ENCODE measurements at regions not wholly inside any gene's neighbourhood (a gene's known extent, or its start where the extent isn't known, plus 50 kb on each side); places are given as distances from the start of the nearest gene placed in this dataset.

GRCh38 chr10:53749439-53749838 is 976.9 kb upstream of the MBL2 start:
- DNase-seq (ENCODE audit: low read depth): no peak

DNA sequence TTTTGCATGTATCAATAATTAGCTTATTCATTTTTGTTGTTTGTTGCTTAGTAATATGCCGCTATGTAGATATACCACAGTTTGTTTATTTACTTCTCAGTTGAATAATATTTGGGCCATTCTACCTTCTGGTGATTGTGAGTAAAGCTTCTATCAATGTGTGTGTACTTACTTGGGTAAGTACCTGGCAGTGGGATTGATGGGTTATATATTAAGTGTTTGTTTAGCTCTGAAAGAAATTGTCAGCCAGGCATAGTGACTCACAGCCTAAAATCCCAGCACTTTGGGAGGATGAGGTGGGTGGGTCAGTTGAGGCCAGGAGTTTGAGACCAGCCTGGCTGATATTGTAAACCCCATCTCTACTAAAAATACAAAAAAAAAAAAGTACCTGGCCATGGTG is 975.7 kb upstream of the MBL2 start:
- DNase-seq (ENCODE audit: low read depth): no peak

GRCh38 chr10:53744746-53745145 is 972.2 kb upstream of the MBL2 start:
- no peak for DNase-seq (ENCODE audit: low read depth)

DNA sequence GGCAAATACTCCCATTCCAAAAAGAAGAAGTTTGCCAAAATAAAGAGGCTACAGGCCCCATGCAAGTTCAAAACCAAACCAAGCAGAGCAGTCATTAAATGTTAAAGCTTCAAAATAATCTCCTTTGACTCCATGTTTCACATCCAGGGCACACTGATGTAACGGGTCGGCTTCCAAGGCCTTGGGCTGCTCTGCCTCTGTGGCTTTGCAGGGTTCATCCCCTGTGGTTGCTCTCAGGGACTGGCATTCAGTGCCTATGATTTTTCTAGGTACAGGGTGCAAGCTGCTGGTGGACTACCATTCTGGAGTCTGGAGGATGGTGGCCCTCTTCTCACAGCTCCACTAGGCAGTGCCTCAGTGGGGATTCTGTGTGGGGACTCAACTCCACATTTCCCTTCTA is 971.6 kb upstream of the MBL2 start:
- no peak for DNase-seq (ENCODE audit: low read depth)

- DNase-seq (ENCODE audit: low read depth): no peak
These were observed 964.5 kb upstream of the MBL2 start for GRCh38 chr10:53737132-53737531.

DNA sequence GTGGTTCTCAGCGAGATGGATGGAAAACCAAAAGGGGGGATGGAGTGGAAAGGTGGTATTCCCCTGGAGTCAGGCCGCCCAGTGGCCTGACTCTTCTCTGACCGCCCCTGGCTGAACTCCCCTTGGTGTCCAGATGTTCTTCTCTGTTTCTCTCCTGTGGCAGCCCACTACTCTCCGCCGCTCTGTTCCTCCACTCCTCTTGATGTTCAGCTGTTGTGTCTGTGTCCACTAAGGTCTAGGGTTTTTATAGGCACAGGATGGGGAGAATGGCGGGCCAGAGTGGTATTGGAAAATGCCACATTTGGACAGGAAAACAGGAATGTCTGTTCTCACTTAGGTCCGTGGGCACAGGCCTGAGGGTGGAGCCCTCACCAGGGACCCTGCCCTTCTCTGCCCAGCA is 954.3 kb upstream of the MBL2 start:
- no peak for DNase-seq (ENCODE audit: low read depth)

DNA sequence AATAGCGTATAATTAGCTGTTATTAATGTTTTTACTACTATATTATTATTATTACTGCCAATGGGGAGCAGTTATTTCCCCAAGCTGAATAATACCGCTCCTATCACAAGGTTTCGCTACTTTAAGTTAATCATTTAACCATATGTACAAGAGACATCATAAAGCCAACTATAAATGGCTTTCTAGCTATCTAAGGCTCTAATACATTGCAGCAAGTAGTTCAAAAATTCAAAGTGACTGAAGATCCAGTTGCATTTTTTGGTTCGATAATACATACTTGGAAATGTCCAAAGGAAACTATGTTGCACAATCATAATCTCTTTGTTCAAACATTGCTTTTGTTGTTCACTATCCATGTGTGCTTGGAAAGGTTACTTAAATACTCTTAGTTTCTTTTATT is 952.0 kb upstream of the MBL2 start:
- DNase-seq (ENCODE audit: low read depth): no peak

DNA sequence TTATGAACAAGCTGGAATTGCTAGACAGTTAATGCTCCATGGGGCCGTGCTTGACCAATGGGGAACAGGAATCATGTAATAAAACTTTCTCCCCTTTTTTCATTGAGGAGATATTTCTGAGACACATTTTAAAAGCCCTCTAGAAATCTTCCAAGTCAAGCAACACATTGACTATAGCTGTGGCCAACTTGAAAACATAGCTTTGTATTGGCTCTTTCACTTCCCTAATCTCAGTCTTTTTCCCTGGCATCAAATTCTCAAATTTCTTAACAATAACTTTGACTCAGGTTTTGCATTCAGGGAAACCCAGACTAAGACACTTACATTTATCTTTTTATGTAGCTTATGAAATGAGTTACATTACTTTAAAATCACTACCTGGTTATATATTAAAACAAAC is 947.1 kb upstream of the MBL2 start:
- no peak for DNase-seq (ENCODE audit: low read depth)

GRCh38 chr10:53716156-53716555 is 943.6 kb upstream of the MBL2 start:
- DNase-seq (ENCODE audit: low read depth): no peak

- DNase-seq (ENCODE audit: low read depth): no peak
These were observed 940.8 kb upstream of the MBL2 start for GRCh38 chr10:53713431-53713830.

- no peak for DNase-seq (ENCODE audit: low read depth)
These were observed 929.9 kb upstream of the MBL2 start for GRCh38 chr10:53702489-53702888.

DNA sequence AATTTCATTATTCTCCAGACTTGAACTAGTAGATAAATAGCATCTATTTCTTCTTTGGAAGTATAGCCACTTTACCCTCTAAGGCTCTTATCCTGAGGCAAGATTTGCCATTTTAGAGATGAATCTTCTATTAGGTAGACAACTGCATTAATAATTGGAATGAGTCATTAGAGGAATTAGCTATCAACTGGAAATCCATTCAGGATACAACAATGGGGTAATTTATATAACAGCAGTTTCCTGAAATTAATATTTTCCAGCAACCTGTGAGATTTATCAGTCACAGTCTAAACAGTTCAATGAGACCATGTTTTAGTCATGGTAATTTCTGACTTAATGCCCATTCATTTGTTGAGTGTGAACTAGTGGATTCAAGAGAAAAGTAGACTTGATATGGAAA is 928.6 kb upstream of the MBL2 start:
- no peak for DNase-seq (ENCODE audit: low read depth)

GRCh38 chr10:53700278-53700677 is 927.7 kb upstream of the MBL2 start:
- no peak for DNase-seq (ENCODE audit: low read depth)

DNA sequence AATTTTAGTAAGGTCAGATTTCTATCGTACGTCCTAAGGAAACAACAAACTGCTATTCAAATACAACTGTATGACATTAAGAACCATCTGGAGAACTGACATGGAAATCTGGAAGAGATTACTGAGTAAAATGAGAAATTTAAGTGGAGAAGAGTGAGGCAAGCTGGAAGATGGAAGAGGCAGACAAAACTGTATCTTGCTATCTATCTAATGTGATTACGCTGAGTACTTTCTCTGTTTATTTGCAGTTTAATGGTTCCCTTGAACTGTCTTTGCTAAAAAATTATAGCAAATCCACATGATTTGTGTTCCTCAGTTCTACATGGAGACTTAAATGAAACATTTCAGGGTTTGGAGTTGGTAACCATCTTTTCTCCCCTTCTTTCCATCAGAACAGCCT is 927.1 kb upstream of the MBL2 start:
- DNase-seq (ENCODE audit: low read depth): no peak

DNA sequence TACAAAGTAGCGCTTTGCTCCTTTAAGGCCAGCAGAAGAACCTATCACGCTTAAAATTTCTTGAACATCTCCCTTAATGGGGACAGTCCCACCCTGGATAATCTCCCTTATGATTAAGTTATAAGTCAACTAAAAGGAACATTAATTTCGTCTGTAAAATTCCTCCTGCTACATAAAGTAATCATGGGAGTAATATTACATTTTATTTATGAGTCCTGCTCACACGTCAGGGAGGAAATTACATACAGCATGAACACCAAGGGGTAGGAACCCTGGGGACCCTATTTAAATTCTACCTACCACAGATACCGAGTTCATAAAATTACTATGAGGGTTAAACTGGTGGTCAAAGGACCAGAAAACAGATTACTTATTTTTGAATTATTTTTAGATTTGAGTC is 926.6 kb upstream of the MBL2 start:
- no peak for DNase-seq (ENCODE audit: low read depth)

DNA sequence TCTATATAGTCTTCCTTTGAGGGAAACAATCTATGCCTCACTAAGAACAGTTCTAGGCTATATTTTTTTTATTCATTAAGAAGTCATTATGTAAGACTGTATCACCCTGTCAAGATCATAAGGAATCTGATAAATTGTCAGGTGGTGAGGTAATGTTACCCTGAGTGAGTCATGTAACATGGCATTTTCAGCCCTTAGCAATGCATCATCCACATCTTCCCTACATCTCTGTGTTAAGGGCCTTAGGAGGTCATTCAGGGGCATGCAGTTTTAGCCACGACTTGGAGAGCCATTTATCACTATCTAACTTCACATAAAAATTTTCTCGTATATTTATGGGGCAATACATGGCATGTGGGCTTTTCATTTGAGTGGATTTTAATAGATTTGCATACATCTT is 924.5 kb upstream of the MBL2 start:
- no peak for DNase-seq (ENCODE audit: low read depth)

DNA sequence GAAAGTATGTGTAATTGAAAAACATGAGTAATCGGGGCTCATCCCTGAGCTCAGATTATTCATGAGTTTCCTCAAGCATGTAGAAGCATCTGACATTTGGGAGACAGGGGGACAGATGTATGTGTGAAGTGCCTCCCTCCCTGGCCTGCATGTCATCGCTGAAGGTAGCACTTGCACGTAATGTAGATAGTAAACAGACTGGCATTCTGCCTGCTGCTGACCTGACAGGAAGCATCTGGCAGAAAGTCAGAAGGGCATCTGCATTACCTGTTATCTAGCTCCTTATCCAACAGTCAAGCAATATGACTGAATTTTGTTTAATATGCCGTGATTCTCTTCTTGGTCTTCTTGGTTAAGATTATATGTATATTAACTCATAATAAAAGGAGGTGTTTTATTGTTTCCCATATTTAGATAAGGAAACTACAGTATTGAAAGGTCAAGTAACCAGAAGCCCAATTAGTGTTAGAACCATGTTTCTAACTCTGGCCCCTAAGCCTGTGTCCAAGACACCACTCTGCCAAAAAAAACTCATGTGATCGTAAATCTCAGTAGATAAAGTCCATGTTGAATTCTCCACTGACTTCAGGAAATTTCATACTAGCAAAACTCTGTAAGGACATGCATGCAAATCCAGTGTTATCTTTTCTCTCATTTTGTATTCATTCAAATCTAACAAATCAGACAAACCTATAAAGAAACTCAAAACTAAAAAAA is 918.1 kb upstream of the MBL2 start:
- no peak for DNase-seq (ENCODE audit: low read depth)

GRCh38 chr10:53687800-53688199 is 915.2 kb upstream of the MBL2 start:
- no peak for DNase-seq (ENCODE audit: low read depth)

DNA sequence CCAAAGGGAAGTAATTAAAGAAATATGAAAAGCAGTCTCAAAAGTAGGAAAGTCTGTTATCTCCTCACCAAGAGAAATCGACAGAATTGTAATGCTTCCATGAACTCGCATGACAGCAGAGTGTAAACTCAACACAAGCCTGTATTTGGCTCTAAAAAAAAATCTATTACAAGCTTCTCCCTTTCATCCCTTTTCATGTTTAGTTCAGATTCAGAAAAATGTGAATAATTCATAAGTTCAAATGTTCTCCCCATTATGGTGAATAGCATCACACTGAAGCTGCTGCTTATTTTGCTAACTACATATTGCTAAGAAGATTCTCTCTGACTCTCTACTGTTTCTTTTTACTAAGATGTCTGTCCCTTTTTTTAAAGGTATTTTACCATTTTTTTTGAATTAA is 910.3 kb upstream of the MBL2 start:
- DNase-seq (ENCODE audit: low read depth): no peak

DNA sequence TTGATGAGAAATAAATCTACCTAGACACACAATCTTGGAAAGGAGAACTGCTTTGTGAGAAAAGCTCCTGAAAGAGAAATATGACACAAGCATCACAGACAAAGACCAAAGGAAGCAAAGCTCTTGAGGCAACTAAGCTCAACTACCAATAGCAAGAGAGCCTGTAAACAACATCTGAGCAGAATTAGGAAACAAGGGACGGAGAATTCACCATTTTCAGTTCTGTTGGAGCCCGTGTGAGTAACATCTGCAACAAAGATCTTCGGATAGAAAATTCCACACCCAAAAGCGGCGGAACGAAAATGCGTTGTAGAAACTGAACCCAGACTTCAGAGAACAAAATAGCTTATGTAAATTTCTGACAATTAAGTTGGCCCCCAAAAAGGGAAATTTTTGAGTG is 909.9 kb upstream of the MBL2 start:
- no peak for DNase-seq (ENCODE audit: low read depth)

DNA sequence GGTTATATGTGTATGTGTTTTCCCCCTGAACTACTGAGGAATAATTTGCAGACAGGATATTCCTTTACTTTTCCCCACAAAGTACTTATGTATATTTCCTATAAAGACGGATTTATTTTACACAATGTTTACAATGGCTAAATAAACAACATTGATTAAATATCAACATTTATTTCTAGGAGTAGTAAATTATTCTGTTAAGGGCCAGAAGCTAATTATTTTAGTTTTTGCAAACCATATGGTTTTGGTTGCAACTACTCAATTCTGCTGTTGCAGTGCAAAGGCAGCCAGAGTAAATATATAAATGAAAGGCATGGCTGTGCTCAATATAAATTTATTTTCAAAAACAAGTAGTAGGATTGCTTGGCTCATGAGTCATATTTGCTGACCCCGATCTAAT is 907.1 kb upstream of the MBL2 start:
- no peak for DNase-seq (ENCODE audit: low read depth)

GRCh38 chr10:53675177-53675576 is 902.6 kb upstream of the MBL2 start:
- DNase-seq (ENCODE audit: low read depth): no peak

DNA sequence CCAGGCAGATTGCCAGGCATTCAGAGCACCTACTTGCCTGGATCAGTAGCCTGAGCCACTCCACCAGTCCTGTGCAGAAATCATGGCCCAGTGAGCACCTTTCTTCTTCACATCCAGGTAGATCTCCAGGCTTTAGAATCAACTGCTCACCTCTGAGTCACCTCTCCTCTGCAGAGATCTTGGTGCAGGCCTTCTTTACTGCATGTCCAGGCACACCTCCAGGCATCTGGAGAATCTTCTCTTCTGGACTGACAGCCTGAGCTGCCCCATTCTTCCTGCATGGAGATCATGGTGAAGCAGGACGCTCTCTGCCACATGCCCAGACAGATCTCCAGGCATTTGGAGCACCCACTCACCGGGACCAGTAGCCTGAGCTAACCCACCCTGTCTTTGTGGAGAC is 894.5 kb upstream of the MBL2 start:
- no peak for DNase-seq (ENCODE audit: low read depth)

DNA sequence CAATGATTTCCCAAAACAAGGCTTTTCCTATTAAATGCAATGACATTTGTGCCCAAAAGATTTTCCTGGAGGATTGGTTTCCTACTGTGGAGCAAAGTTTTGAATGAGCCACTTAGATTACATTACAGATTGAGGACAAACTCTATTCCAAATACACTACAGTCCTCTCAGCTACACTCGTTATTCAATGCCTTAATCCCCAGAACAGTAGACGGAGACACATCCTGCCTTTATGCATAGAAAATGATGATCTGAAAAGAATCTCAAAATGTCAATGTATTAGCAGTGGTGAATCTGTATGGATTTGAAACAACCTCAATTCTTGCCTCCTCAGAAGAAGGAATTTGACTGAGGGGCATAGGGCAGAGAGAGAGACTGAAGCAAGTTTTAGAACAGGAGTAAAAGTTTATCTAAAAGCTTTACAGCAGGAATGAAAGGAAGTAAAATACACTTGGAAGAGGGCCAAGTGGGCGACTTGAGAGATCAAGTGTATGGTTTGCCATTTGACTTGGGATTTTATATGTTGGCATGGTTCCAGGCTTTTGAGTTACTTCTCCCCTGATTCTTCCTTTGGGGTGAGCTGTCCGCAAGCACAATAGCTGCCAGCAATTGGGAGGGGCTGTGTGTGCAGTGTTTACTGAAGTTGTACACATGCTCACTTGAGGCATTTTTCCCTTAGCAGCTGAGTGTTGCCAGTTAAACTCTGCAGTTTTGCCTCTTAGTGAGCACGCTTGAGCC is 891.9 kb upstream of the MBL2 start:
- no peak for DNase-seq (ENCODE audit: low read depth)

All from GM04503 (cell line).